Neural progenitor cell (in vitro differentiated cells): ENCODE measurements at regions not wholly inside any gene's neighbourhood (a gene's known extent, or its start where the extent isn't known, plus 50 kb on each side); places are given as distances from the start of the nearest gene placed in this dataset.
A peak's percentile ranks its signal among the peaks of the same experiment; 100 is the strongest.

Experiments used
- DNase-seq: peaks from one replicate; pipeline ENCODE4 v3.0.0-alpha.2; 2016; ENCODE audit warnings: low spot score
- H2AFZ ChIP-seq: fragments of 200-600 bp; sonication (generic); replicated peaks from 2 replicates; pipeline ENCODE4 v1.6.1; 2016; ENCODE audit warnings: antibody characterized with exemption
- H3F3A ChIP-seq: fragments of 200-600 bp; sonication (generic); 2 replicates; pipeline ENCODE4 v1.6.1; 2016; ENCODE audit warnings: antibody characterized with exemption, low read depth
- H3K27ac ChIP-seq: fragments of 200-600 bp; sonication (generic); 2 replicates; pipeline ENCODE4 v1.5.1; 2016; ENCODE audit warnings: mild to moderate bottlenecking
- H3K27me3 ChIP-seq: fragments of 200-600 bp; sonication (generic); 2 replicates; pipeline ENCODE4 v1.6.1; 2016; ENCODE audit warnings: mild to moderate bottlenecking, moderate library complexity
- H3K36me3 ChIP-seq: fragments of 200-600 bp; sonication (generic); 2 replicates; pipeline ENCODE4 v1.5.1; 2016
- H3K4me1 ChIP-seq: fragments of 200-600 bp; sonication (generic); 2 replicates; pipeline ENCODE4 v1.6.1; 2016; ENCODE audit warnings: mixed run types
- H3K4me2 ChIP-seq: fragments of 200-600 bp; sonication (generic); 2 replicates; pipeline ENCODE4 v1.6.1; 2016
- H3K4me3 ChIP-seq: fragments of 200-600 bp; sonication (generic); 2 replicates; pipeline ENCODE4 v1.5.1; 2016
- H3K79me2 ChIP-seq: fragments of 200-600 bp; sonication (generic); 2 replicates; pipeline ENCODE4 v1.6.1; 2016; ENCODE audit warnings: low read depth
- H3K9ac ChIP-seq: fragments of 200-600 bp; sonication (generic); 2 replicates; pipeline ENCODE4 v1.6.1; 2016
- H3K9me3 ChIP-seq: fragments of 200-600 bp; sonication (generic); 2 replicates; pipeline ENCODE4 v1.5.1; 2016; ENCODE audit warnings: low read depth
- H4K20me1 ChIP-seq: fragments of 200-600 bp; sonication (generic); 2 replicates; pipeline ENCODE4 v1.6.1; 2016; ENCODE audit warnings: low read depth
- H3K27ac Mint-ChIP-seq: 3 replicates; pipeline ENCODE4 v1.8.0; 2021; ENCODE audit warnings: mixed read lengths
- H3K27me3 Mint-ChIP-seq: 2 replicates; pipeline ENCODE4 v1.8.0; 2022; ENCODE audit warnings: low read depth, mild to moderate bottlenecking, inconsistent platforms, moderate library complexity, mixed read lengths; ENCODE audit not compliant: insufficient read depth
- H3K36me3 Mint-ChIP-seq: 3 replicates; pipeline ENCODE4 v1.8.0; 2021; ENCODE audit warnings: mixed read lengths
- H3K4me1 Mint-ChIP-seq: 3 replicates; pipeline ENCODE4 v1.8.0; 2021; ENCODE audit warnings: mixed read lengths
- H3K4me3 Mint-ChIP-seq: 3 replicates; pipeline ENCODE4 v1.8.0; 2021; ENCODE audit warnings: mild to moderate bottlenecking, moderate library complexity, mixed read lengths
- H3K9me3 Mint-ChIP-seq: 3 replicates; pipeline ENCODE4 v1.8.0; 2020; ENCODE audit warnings: mixed read lengths
- EZH2 ChIP-seq: fragments of 200-600 bp; sonication (generic); IDR thresholded peaks from 2 replicates; pipeline ENCODE4 v1.6.1; 2017; ENCODE audit warnings: antibody characterized with exemption, mild to moderate bottlenecking, moderate library complexity
- EZH2phosphoT487 ChIP-seq: fragments of 200-600 bp; sonication (generic); IDR thresholded peaks from 2 replicates; pipeline ENCODE4 v1.6.1; 2017; ENCODE audit warnings: antibody characterized with exemption
- TF ChIP-seq, protein P1 (sequence below): fragments of 200-600 bp; sonication (generic); IDR thresholded peaks from 2 replicates; pipeline ENCODE4 v1.5.1; 2017; ENCODE audit warnings: antibody characterized with exemption, mild to moderate bottlenecking

DNA sequence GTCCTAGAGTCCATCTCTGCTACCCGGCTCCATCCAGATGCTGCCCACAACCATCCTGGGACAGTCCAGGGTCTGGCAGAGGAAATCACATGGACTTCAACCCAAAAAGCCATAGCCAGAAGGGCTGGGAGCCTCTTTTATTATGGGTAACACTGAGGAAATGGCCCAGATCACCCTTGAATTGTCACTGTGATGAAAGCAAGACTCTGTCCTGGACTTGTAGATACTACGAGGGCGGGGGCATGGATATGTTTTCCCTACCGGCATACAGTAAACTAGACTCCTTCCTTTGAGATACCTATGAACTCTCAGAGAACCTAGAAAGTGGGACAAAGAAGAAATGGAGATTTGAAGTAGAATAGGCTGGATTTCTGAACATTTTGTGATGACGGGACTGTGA lies 110.3 kb downstream of the LACC1 start:
- Mint-ChIP-seq H3K9me3 (peaks cover 13% of the 10 kb centered on the region), H3K4me3 (no peak overlapping the region)
- H3K36me3 ChIP-seq, result no peaks in the 10 kb centered on the region

GRCh38 chr13:43990829-43991228 lies 111.1 kb downstream of the LACC1 start:
- Histone ChIP-seq H3K27ac (no peak overlapping the region), H3F3A (no peaks in the 10 kb centered on the region), H3K27me3 (no peaks in the 10 kb centered on the region), H4K20me1 (no peaks in the 10 kb centered on the region), H3K36me3 (no peaks in the 10 kb centered on the region), H2AFZ (no peak overlapping the region), H3K79me2 (no peaks in the 10 kb centered on the region), H3K9me3 (no peaks in the 10 kb centered on the region), H3K4me1 (peaks cover 10% of the 10 kb centered on the region), H3K4me3 (no peak overlapping the region), H3K9ac (no peak overlapping the region), H3K4me2 (no peak overlapping the region)
- TF ChIP-seq, protein P1, sequence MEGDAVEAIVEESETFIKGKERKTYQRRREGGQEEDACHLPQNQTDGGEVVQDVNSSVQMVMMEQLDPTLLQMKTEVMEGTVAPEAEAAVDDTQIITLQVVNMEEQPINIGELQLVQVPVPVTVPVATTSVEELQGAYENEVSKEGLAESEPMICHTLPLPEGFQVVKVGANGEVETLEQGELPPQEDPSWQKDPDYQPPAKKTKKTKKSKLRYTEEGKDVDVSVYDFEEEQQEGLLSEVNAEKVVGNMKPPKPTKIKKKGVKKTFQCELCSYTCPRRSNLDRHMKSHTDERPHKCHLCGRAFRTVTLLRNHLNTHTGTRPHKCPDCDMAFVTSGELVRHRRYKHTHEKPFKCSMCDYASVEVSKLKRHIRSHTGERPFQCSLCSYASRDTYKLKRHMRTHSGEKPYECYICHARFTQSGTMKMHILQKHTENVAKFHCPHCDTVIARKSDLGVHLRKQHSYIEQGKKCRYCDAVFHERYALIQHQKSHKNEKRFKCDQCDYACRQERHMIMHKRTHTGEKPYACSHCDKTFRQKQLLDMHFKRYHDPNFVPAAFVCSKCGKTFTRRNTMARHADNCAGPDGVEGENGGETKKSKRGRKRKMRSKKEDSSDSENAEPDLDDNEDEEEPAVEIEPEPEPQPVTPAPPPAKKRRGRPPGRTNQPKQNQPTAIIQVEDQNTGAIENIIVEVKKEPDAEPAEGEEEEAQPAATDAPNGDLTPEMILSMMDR, result no peak
- TF ChIP-seq EZH2phosphoT487 (no peak), EZH2 (no peak)
- Mint-ChIP-seq H3K27ac (no peak overlapping the region), H3K36me3 (no peaks in the 10 kb centered on the region), H3K4me1 (peaks cover 31% of the 10 kb centered on the region), H3K4me3 (no peak overlapping the region), H3K9me3 (peaks cover 21% of the 10 kb centered on the region), H3K27me3 (peaks cover 9% of the 10 kb centered on the region)
- DNase-seq, result no peak

More for the DNA sequence above, 110.3 kb downstream of the LACC1 start:
- no peak overlapping the region for H3K4me3 ChIP-seq
- no peak for DNase-seq
- no peak for TF ChIP-seq EZH2
- TF ChIP-seq, protein P1, result no peak
- no peaks in the 10 kb centered on the region for H4K20me1 ChIP-seq
- H2AFZ ChIP-seq, result no peak overlapping the region
- H3K9ac ChIP-seq, result no peak overlapping the region
- H3K4me1 ChIP-seq, result peaks cover 13% of the 10 kb centered on the region
- H3F3A ChIP-seq, result no peaks in the 10 kb centered on the region
- H3K79me2 ChIP-seq, result no peaks in the 10 kb centered on the region
- H3K36me3 Mint-ChIP-seq, result no peaks in the 10 kb centered on the region
- no peak overlapping the region for H3K27ac Mint-ChIP-seq
- no peak overlapping the region for H3K4me2 ChIP-seq
- no peaks in the 10 kb centered on the region for H3K9me3 ChIP-seq
- H3K27me3 Mint-ChIP-seq, result peaks cover 9% of the 10 kb centered on the region
- no peak overlapping the region for H3K27ac ChIP-seq
- H3K4me1 Mint-ChIP-seq, result peaks cover 37% of the 10 kb centered on the region
- no peaks in the 10 kb centered on the region for H3K27me3 ChIP-seq

- no peak overlapping the region for H3K27ac ChIP-seq
- no peaks in the 10 kb centered on the region for H3K36me3 Mint-ChIP-seq
- H3K4me3 ChIP-seq, result no peak overlapping the region
- peaks cover 9% of the 10 kb centered on the region for H3K27me3 Mint-ChIP-seq
- no peaks in the 10 kb centered on the region for H4K20me1 ChIP-seq
- DNase-seq, result no peak
- H3K4me3 Mint-ChIP-seq, result no peak overlapping the region
- no peaks in the 10 kb centered on the region for H3K36me3 ChIP-seq
- no peaks in the 10 kb centered on the region for H3K9me3 ChIP-seq
- H3F3A ChIP-seq, result no peaks in the 10 kb centered on the region
- peaks cover 24% of the 10 kb centered on the region for H3K4me1 Mint-ChIP-seq
- H3K4me2 ChIP-seq, result no peak overlapping the region
- peaks cover 2% of the 10 kb centered on the region for H3K4me1 ChIP-seq
- TF ChIP-seq EZH2phosphoT487 (no peak), EZH2 (no peak)
- TF ChIP-seq, protein P1, result no peak
- H3K9ac ChIP-seq, result no peak overlapping the region
- peak overlapping the region; percentile 22 for H2AFZ ChIP-seq
- H3K27me3 ChIP-seq, result no peaks in the 10 kb centered on the region
- H3K79me2 ChIP-seq, result no peaks in the 10 kb centered on the region
- no peak overlapping the region for H3K27ac Mint-ChIP-seq
- peaks cover 22% of the 10 kb centered on the region for H3K9me3 Mint-ChIP-seq
Measured at GRCh38 chr13:43991773-43992201, 112.1 kb downstream of the LACC1 start.
